Heart left ventricle (tissue), 13 donors: ENCODE measurements at regions not wholly inside any gene's neighbourhood (a gene's known extent, or its start where the extent isn't known, plus 50 kb on each side); places are given as distances from the start of the nearest gene placed in this dataset.

ENCODE experiments used
- POLR2A ChIP-seq, 2 donors: fragments of 450-650 bp; IDR thresholded peaks; one replicate each; pipeline ENCODE4 v1.6.1; 2017; ENCODE audit warnings: antibody characterized with exemption in 2 of 2, mild to moderate bottlenecking in 2 of 2, moderate library complexity in 2 of 2
- TF ChIP-seq, protein P1 (sequence below), 12 donors: fragments of 200-600 bp; sonication (generic) in 4 of 12; IDR thresholded peaks; one replicate each; pipeline versions ENCODE4 v1.5.0 to v1.8.0; 2018 to 2022; ENCODE audit warnings: antibody characterized with exemption in 12 of 12, mild to moderate bottlenecking in 5 of 12
- donor health status: ischemic (EF 13 %, LVEDD 7.1; RV severe dilation, severe dysfunction).
- donor health status: DM: no; HTN: yes; CAD: no.
- donor health status: DM: no; HTN: no; CAD: no.
- donor health status: ischemic (EF 25% LVEDD 6.9; RV normal size, moderate dysfunction).
- donor health status: ischemic (EF 25% LVEDD 5.7; RV mildly dilated, moderate dysfunction).
- donor health status: ischemic (EF 35%, LVEDD 5.7; RV mildly dilated, moderate dysfunction).
- donor health status: nonischemic (EF 11% LVEDD 7.7; RV severe dilation, severe dysfunction).
- donor health status: DM: yes; HTN: yes; CAD: no.
- donor health status: PGD.
- donor health status: ischemic (EF 29% LVEDD 5.4; RV normal size, mild dysfunction).
- donor health status: nonischemic (EF 23%, LVEDD 6.1; RV moderate dilation, normal function).

GRCh38 chr10:131617113-131617858 lies 283.5 kb upstream of the PPP2R2D start:
- TF ChIP-seq, protein P1, sequence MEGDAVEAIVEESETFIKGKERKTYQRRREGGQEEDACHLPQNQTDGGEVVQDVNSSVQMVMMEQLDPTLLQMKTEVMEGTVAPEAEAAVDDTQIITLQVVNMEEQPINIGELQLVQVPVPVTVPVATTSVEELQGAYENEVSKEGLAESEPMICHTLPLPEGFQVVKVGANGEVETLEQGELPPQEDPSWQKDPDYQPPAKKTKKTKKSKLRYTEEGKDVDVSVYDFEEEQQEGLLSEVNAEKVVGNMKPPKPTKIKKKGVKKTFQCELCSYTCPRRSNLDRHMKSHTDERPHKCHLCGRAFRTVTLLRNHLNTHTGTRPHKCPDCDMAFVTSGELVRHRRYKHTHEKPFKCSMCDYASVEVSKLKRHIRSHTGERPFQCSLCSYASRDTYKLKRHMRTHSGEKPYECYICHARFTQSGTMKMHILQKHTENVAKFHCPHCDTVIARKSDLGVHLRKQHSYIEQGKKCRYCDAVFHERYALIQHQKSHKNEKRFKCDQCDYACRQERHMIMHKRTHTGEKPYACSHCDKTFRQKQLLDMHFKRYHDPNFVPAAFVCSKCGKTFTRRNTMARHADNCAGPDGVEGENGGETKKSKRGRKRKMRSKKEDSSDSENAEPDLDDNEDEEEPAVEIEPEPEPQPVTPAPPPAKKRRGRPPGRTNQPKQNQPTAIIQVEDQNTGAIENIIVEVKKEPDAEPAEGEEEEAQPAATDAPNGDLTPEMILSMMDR (IDR thresholded peaks at IDR 0.05): no peak
- TF ChIP-seq POLR2A (IDR thresholded peaks at IDR 0.05): no peak
